Astrocyte (in vitro differentiated cells and primary cell): ENCODE measurements at regions not wholly inside any gene's neighbourhood (a gene's known extent, or its start where the extent isn't known, plus 50 kb on each side); places are given as distances from the start of the nearest gene placed in this dataset.

Source experiments
- DNase-seq: peaks from one replicate; pipeline ENCODE4 v3.0.0-alpha.2; 2010; ENCODE audit warnings: low read depth
- FAIRE-seq: peaks from 2 replicates; lab custom pipeline; 2011; peaks lifted over from hg19 to GRCh38; lab: Jason Lieb, UNC
- H2AFZ ChIP-seq: 2 replicates; pipeline ENCODE4 v1.6.0; 2012; ENCODE audit warnings: low read depth, low read length, inconsistent platforms
- H3K27ac ChIP-seq: 2 replicates; pipeline ENCODE4 v1.5.1; 2011; ENCODE audit warnings: low read depth, low read length, inconsistent platforms
- H3K27me3 ChIP-seq: 2 replicates; pipeline ENCODE4 v1.6.0; 2011; ENCODE audit warnings: low read length, inconsistent platforms; ENCODE audit not compliant: insufficient read depth
- H3K36me3 ChIP-seq: 2 replicates; pipeline ENCODE4 v1.5.1; 2011; ENCODE audit warnings: low read length, inconsistent platforms; ENCODE audit not compliant: insufficient read depth
- H3K4me1 ChIP-seq: 2 replicates; pipeline ENCODE4 v1.5.1; 2011; ENCODE audit warnings: low read length, inconsistent platforms; ENCODE audit not compliant: insufficient read depth
- H3K4me2 ChIP-seq: 2 replicates; pipeline ENCODE4 v1.6.0; 2012; ENCODE audit warnings: low read length, inconsistent platforms
- H3K4me3 ChIP-seq: 2 replicates; pipeline ENCODE4 v1.5.1; 2011; ENCODE audit warnings: low read depth, mild to moderate bottlenecking, low read length, inconsistent platforms; ENCODE audit not compliant: insufficient read depth
- H3K79me2 ChIP-seq: 2 replicates; pipeline ENCODE4 v1.6.0; 2012; ENCODE audit warnings: mild to moderate bottlenecking, low read length, inconsistent platforms; ENCODE audit not compliant: insufficient read depth
- H3K9ac ChIP-seq: 2 replicates; pipeline ENCODE4 v1.6.0; 2012; ENCODE audit warnings: mild to moderate bottlenecking, low read length, inconsistent platforms
- H3K9me3 ChIP-seq: 2 replicates; pipeline ENCODE4 v1.5.1; 2012; ENCODE audit warnings: low read depth, mild to moderate bottlenecking, low read length, inconsistent platforms; ENCODE audit not compliant: insufficient read depth
- H4K20me1 ChIP-seq: 2 replicates; pipeline ENCODE4 v1.6.0; 2012; ENCODE audit warnings: low read length, inconsistent platforms; ENCODE audit not compliant: insufficient read depth
- H3K27ac Mint-ChIP-seq: one replicate; pipeline ENCODE4 v1.8.0; 2021; ENCODE audit warnings: mild to moderate bottlenecking, mixed read lengths; ENCODE audit not compliant: unreplicated experiment
- H3K27me3 Mint-ChIP-seq: one replicate; pipeline ENCODE4 v1.8.0; 2021; ENCODE audit warnings: low read depth, mixed read lengths; ENCODE audit not compliant: unreplicated experiment
- H3K36me3 Mint-ChIP-seq: one replicate; pipeline ENCODE4 v1.8.0; 2021; ENCODE audit warnings: low read depth, mixed read lengths; ENCODE audit not compliant: unreplicated experiment
- H3K4me1 Mint-ChIP-seq: one replicate; pipeline ENCODE4 v1.8.0; 2021; ENCODE audit warnings: low read depth, mixed read lengths; ENCODE audit not compliant: unreplicated experiment
- H3K4me3 Mint-ChIP-seq: one replicate; pipeline ENCODE4 v1.8.0; 2021; ENCODE audit warnings: mild to moderate bottlenecking, moderate library complexity, mixed read lengths; ENCODE audit not compliant: unreplicated experiment
- H3K9me3 Mint-ChIP-seq: one replicate; pipeline ENCODE4 v1.8.0; 2021; ENCODE audit warnings: mild to moderate bottlenecking, mixed read lengths; ENCODE audit not compliant: unreplicated experiment
- EZH2 ChIP-seq: IDR thresholded peaks from 2 replicates; pipeline ENCODE4 v1.6.1; 2012; ENCODE audit warnings: mild to moderate bottlenecking, low read length, inconsistent platforms; ENCODE audit not compliant: insufficient read depth
- TF ChIP-seq, protein P1 (sequence below): IDR thresholded peaks from 2 replicates; pipeline ENCODE4 v1.5.1; 2011; ENCODE audit warnings: low read depth, mild to moderate bottlenecking, inconsistent platforms, low read length, moderate library complexity; ENCODE audit not compliant: insufficient read depth

DNA sequence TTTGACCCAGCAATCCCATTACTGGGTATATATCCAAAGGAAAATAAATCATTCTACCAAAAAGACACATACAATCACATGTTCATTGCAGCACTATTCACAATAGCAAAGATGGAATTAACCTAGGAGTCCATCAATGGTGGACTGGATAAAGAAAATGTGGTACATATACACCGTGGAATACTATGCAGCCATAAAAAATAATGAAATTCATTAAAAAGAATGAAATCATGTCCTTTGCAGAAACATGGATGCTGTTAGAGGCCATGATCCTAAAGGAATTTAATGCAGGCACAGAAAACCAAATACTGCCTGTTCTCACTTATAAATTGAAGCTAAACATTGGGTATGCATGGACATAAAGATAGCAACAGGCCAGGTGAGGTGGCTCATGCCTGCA lies 61.9 kb upstream of the BMP6 start:
- DNase-seq: no peak
- H4K20me1 ChIP-seq: no peaks in the 10 kb centered on the region
- no peak overlapping the region for H2AFZ ChIP-seq
- no peak overlapping the region for H3K4me3 ChIP-seq
- peaks cover 3% of the 10 kb centered on the region for H3K27me3 ChIP-seq
- no peak overlapping the region for H3K27ac ChIP-seq
- peaks cover 35% of the 10 kb centered on the region for H3K27me3 Mint-ChIP-seq
- no peak overlapping the region for H3K4me2 ChIP-seq
- TF ChIP-seq, protein P1, sequence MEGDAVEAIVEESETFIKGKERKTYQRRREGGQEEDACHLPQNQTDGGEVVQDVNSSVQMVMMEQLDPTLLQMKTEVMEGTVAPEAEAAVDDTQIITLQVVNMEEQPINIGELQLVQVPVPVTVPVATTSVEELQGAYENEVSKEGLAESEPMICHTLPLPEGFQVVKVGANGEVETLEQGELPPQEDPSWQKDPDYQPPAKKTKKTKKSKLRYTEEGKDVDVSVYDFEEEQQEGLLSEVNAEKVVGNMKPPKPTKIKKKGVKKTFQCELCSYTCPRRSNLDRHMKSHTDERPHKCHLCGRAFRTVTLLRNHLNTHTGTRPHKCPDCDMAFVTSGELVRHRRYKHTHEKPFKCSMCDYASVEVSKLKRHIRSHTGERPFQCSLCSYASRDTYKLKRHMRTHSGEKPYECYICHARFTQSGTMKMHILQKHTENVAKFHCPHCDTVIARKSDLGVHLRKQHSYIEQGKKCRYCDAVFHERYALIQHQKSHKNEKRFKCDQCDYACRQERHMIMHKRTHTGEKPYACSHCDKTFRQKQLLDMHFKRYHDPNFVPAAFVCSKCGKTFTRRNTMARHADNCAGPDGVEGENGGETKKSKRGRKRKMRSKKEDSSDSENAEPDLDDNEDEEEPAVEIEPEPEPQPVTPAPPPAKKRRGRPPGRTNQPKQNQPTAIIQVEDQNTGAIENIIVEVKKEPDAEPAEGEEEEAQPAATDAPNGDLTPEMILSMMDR: no peak
- no peak for TF ChIP-seq EZH2
- no peaks in the 10 kb centered on the region for H3K9me3 ChIP-seq
- H3K36me3 Mint-ChIP-seq: no peaks in the 10 kb centered on the region
- no peak overlapping the region for H3K9ac ChIP-seq
- no peaks in the 10 kb centered on the region for H3K9me3 Mint-ChIP-seq
- H3K4me1 ChIP-seq: no peaks in the 10 kb centered on the region
- no peak overlapping the region for H3K27ac Mint-ChIP-seq
- H3K4me3 Mint-ChIP-seq: no peak overlapping the region
- no peaks in the 10 kb centered on the region for H3K79me2 ChIP-seq
- no peaks in the 10 kb centered on the region for H3K4me1 Mint-ChIP-seq
- FAIRE-seq: no peak
- no peaks in the 10 kb centered on the region for H3K36me3 ChIP-seq

DNA sequence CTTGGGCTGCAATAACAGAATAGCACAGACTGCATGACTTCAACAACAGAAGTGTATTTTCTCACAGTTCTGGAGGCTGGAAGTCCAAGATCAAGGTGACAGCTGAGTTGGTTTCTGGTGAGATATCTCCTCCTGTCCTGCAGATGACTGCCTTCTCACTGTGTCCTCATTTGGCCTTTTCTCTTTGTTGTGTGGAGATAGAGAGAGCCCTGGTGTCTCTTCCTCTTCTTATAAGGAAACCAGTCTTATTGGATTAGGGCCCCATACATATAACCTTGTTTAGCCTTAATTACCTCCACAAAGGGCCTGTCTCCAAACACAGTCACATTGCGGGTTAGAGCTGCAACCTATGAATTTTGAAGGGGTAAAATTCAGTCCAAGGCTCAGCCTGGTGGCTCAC lies 57.0 kb upstream of the BMP6 start:
- Mint-ChIP-seq H3K27ac (no peak overlapping the region), H3K4me1 (peaks cover 10% of the 10 kb centered on the region), H3K27me3 (peaks cover 16% of the 10 kb centered on the region), H3K4me3 (no peak overlapping the region), H3K9me3 (no peaks in the 10 kb centered on the region), H3K36me3 (no peaks in the 10 kb centered on the region)
- Histone ChIP-seq H3K36me3 (no peaks in the 10 kb centered on the region), H3K4me3 (no peak overlapping the region), H3K27ac (no peak overlapping the region), H2AFZ (no peak overlapping the region), H3K9ac (no peak overlapping the region), H3K79me2 (no peaks in the 10 kb centered on the region), H4K20me1 (no peaks in the 10 kb centered on the region), H3K4me1 (peaks cover 11% of the 10 kb centered on the region), H3K4me2 (no peak overlapping the region), H3K9me3 (no peaks in the 10 kb centered on the region), H3K27me3 (no peaks in the 10 kb centered on the region)
- FAIRE-seq (no peak), DNase-seq (no peak)
- TF ChIP-seq, protein P1: no peak
- no peak for TF ChIP-seq EZH2

DNA sequence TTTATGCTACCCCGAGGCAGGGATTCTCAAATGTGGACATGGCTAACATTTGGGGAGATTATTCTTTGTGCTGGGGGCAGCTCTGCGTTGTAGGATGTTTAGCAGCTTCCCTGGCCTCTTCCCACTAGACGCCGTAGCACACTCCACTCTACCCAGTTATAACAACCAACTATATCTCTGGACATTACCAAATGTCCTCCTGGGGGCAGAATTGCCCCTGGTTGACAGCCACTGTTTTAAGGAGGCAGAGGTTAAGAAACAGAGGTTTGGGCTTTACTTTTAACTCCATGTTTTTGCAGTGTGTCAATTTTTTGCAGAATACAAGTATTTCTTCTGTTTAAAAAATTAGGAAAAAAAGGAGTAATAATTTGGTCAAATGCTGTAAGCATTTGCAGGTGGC lies 56.2 kb upstream of the BMP6 start:
- FAIRE-seq (no peak), DNase-seq (no peak)
- TF ChIP-seq, protein P1: no peak
- TF ChIP-seq EZH2: no peak
- H3K9me3 Mint-ChIP-seq: no peaks in the 10 kb centered on the region
- no peak overlapping the region for H2AFZ ChIP-seq
- H3K4me1 ChIP-seq: peaks cover 11% of the 10 kb centered on the region
- no peaks in the 10 kb centered on the region for H3K79me2 ChIP-seq
- no peak overlapping the region for H3K27ac ChIP-seq
- H3K9me3 ChIP-seq: no peaks in the 10 kb centered on the region
- H3K4me3 ChIP-seq: no peak overlapping the region
- peaks cover 10% of the 10 kb centered on the region for H3K4me1 Mint-ChIP-seq
- H3K9ac ChIP-seq: no peak overlapping the region
- H3K27me3 ChIP-seq: no peaks in the 10 kb centered on the region
- no peaks in the 10 kb centered on the region for H4K20me1 ChIP-seq
- H3K4me2 ChIP-seq: no peak overlapping the region
- H3K36me3 Mint-ChIP-seq: no peaks in the 10 kb centered on the region
- H3K27me3 Mint-ChIP-seq: peaks cover 16% of the 10 kb centered on the region
- no peaks in the 10 kb centered on the region for H3K36me3 ChIP-seq
- H3K4me3 Mint-ChIP-seq: no peak overlapping the region
- H3K27ac Mint-ChIP-seq: no peak overlapping the region
